Upper lobe of right lung (tissue), 1 donor: ENCODE measurements at regions not wholly inside any gene's neighbourhood (a gene's known extent, or its start where the extent isn't known, plus 50 kb on each side); places are given as distances from the start of the nearest gene placed in this dataset.
"Not testable (repeated sequence)": the region's sequence is repeated elsewhere in the genome, so short reads cannot be mapped to it uniquely, and the experiment has no call there.

ENCODE experiments used
- ATAC-seq: fragments of 200-7000 bp; cut with Tn5 transposase; one replicate; pipeline ENCODE4 v1.9.1; 2020; ENCODE audit warnings: mild to moderate bottlenecking, moderate library complexity
- DNase-seq: peaks from one replicate; pipeline ENCODE4 v3.0.0-alpha.2; 2020
- H3K27ac ChIP-seq: fragments of 200-600 bp; one replicate; pipeline ENCODE4 v1.8.0; 2022
- H3K27me3 ChIP-seq: fragments of 200-600 bp; one replicate; pipeline ENCODE4 v1.8.0; 2022; ENCODE audit warnings: mild to moderate bottlenecking
- H3K36me3 ChIP-seq: fragments of 200-600 bp; one replicate; pipeline ENCODE4 v1.8.0; 2022
- H3K4me1 ChIP-seq: fragments of 200-600 bp; one replicate; pipeline ENCODE4 v1.8.0; 2022
- H3K4me3 ChIP-seq: fragments of 200-600 bp; one replicate; pipeline ENCODE4 v1.8.0; 2022; ENCODE audit warnings: mild to moderate bottlenecking
- H3K9me3 ChIP-seq: fragments of 200-600 bp; one replicate; pipeline ENCODE4 v1.8.0; 2022
- CTCF ChIP-seq: fragments of 200-600 bp; IDR thresholded peaks from one replicate; pipeline ENCODE4 v1.8.0; 2022; ENCODE audit warnings: antibody characterized with exemption
- intact Hi-C: fragments of 100-400 bp; cut with DNase I; formaldehyde crosslinking; loops from one replicate; pipeline ENCODE4 v1.11.0; 2022
- donor health status: DM: no; HTN: yes; CAD: no; lungs with severe emphysema.

- Histone ChIP-seq H3K36me3 (no peaks in the 10 kb centered on the region), H3K27me3 (no peaks in the 10 kb centered on the region), H3K4me1 (no peaks in the 10 kb centered on the region), H3K27ac (no peak overlapping the region), H3K4me3 (no peak overlapping the region), H3K9me3 (no peaks in the 10 kb centered on the region)
- ATAC-seq = no peak
- TF ChIP-seq CTCF = no peak
- intact Hi-C loops = no loop called here
- DNase-seq = no peak
Measured at GRCh38 chr15:81811736-81812135, 234.1 kb downstream of the MEX3B start.

DNA sequence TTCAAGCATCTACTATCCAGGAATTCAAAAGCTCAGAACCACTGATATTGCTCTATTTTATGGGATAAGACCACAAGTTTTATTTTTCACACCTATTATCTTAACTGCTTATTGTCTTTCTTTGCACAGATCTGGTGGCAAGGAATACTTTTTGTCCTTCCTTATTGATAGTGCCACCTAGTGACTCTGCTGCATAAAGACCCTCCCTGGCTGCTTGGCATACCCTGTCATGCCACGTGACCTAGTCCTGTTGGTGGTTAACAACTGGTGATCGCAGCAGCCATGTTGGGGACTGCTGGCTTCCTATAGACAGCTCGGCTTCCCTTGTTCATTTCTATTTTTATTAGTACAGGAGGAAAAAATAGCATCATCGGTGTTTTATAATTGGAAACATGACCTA is 236.3 kb downstream of the MEX3B start:
- Histone ChIP-seq H3K27me3 (no peaks in the 10 kb centered on the region), H3K4me1 (no peaks in the 10 kb centered on the region), H3K27ac (no peak overlapping the region), H3K4me3 (no peak overlapping the region), H3K9me3 (no peaks in the 10 kb centered on the region), H3K36me3 (no peaks in the 10 kb centered on the region)
- intact Hi-C loops = no loop called here
- DNase-seq (no peak), ATAC-seq (no peak)
- TF ChIP-seq CTCF = no peak

- Histone ChIP-seq H3K27ac (no peak overlapping the region), H3K27me3 (no peaks in the 10 kb centered on the region), H3K4me1 (no peaks in the 10 kb centered on the region), H3K36me3 (no peaks in the 10 kb centered on the region), H3K9me3 (no peaks in the 10 kb centered on the region), H3K4me3 (no peak overlapping the region)
- DNase-seq = no peak
- intact Hi-C loops = no loop called here
- TF ChIP-seq CTCF = no peak
- ATAC-seq = no peak
Measured at GRCh38 chr15:81807806-81808205, 238.0 kb downstream of the MEX3B start.

- ATAC-seq (no peak), DNase-seq (no peak)
- Histone ChIP-seq H3K4me1 (no peaks in the 10 kb centered on the region), H3K9me3 (no peaks in the 10 kb centered on the region), H3K4me3 (no peak overlapping the region), H3K27me3 (no peaks in the 10 kb centered on the region), H3K36me3 (no peaks in the 10 kb centered on the region), H3K27ac (no peak overlapping the region)
- no peak for TF ChIP-seq CTCF
- intact Hi-C loops = no loop called here
Measured at GRCh38 chr15:81807186-81807585, 238.6 kb downstream of the MEX3B start.

- Histone ChIP-seq H3K27me3 (peaks cover 7% of the 10 kb centered on the region), H3K9me3 (no peaks in the 10 kb centered on the region), H3K36me3 (no peaks in the 10 kb centered on the region), H3K27ac (no peak overlapping the region), H3K4me1 (no peaks in the 10 kb centered on the region), H3K4me3 (no peak overlapping the region)
- DNase-seq (no peak), ATAC-seq (no peak)
- no peak for TF ChIP-seq CTCF
- intact Hi-C loops = no loop called here
Measured at GRCh38 chr15:81795899-81796298, 249.9 kb downstream of the MEX3B start.

- intact Hi-C loops = no loop called here
- no peaks in the 10 kb centered on the region for H3K9me3 ChIP-seq
- DNase-seq (no peak), ATAC-seq (no peak)
- H3K27me3 ChIP-seq = peaks cover 7% of the 10 kb centered on the region
- no peak for TF ChIP-seq CTCF
- H3K4me3 ChIP-seq = no peak overlapping the region
- H3K27ac ChIP-seq = no peak overlapping the region
- H3K36me3 ChIP-seq = no peaks in the 10 kb centered on the region
- H3K4me1 ChIP-seq = no peaks in the 10 kb centered on the region
Measured at GRCh38 chr15:81792646-81793045, 253.2 kb downstream of the MEX3B start.

- DNase-seq, H3K27me3 ChIP-seq, H3K9me3 ChIP-seq, ATAC-seq, H3K27ac ChIP-seq, H3K36me3 ChIP-seq, intact Hi-C loops, H3K4me3 ChIP-seq, H3K4me1 ChIP-seq: not testable (repeated sequence)
Measured at GRCh38 chr15:81791322-81791721, 254.5 kb downstream of the MEX3B start.
